CD4-positive, alpha-beta T cell treated with Interferon gamma for 1 hour (primary cell): ENCODE measurements at regions not wholly inside any gene's neighbourhood (a gene's known extent, or its start where the extent isn't known, plus 50 kb on each side); places are given as distances from the start of the nearest gene placed in this dataset.

ENCODE experiments used
- DNase-seq: peaks from one replicate; pipeline ENCODE4 v3.0.0-alpha.2; 2020

DNA sequence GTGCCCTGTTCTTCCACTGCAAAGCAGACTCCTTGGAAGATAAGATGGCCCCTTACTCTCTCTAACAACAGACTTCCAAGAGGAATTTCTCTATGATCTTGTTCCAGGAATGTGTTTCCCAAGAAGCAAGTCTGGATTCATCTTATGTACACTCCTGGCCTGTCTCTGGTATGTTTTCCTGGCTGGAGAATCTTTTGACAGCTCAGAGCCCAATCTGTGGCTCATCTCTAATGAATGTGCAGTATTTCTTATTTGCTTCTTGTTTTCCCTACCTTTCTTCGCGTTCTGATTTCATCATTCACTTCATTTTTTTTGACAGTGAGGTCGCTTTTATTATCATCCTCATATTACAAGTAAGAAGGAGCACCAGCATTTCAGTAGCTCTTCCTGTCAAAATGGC is 53.0 kb upstream of the PITRM1 start:
- DNase-seq = no peak

DNA sequence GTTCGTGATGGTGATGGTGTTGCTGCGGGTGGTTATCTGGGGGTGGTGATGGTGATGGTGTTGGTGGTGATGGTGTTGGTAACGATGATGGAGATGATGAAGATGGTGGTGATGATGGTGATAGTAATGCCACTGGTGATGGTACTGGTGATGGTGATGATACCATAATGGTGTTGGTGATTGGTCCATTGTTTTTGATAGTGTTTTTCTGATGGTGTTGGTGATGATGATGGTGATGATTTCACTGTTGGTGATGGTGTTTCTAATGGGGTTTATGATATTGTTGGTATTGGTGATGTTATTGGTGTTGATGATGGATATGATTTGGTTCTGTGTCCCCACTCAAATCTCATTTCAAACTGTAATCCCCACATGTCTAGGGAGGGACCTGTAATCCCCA is 51.7 kb upstream of the PITRM1 start:
- DNase-seq = no peak

DNA sequence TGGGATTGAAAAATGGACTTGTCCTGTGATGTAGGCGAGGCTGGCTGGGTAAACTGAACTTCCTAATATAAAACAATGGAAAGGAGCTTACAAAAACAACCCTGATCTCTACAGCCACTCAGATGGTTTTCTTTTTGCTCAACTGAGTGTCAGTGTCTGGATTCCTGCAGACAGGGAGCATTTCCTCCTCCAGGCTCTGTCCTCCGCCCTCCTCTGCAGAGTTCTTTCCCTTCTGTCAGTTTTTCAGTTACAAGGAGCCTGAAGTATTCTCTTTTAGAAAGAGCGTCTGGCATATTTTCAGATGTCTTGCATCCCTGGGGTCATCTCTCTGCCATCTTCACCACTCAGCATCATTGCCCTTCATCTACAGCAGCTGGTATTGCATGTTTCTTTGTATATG is 50.0 kb upstream of the PITRM1 start:
- DNase-seq = no peak
